GM19351 (cell line): ENCODE measurements at regions not wholly inside any gene's neighbourhood (a gene's known extent, or its start where the extent isn't known, plus 50 kb on each side); places are given as distances from the start of the nearest gene placed in this dataset.
"Not testable (repeated sequence)": the region's sequence is repeated elsewhere in the genome, so short reads cannot be mapped to it uniquely, and the experiment has no call there.

Source experiments
- ATAC-seq: cut with Tn5 transposase; IDR thresholded peaks from one replicate; pipeline ENCODE4 v1.9.1; 2021; ENCODE audit warnings: mild to moderate bottlenecking, moderate library complexity; ENCODE audit not compliant: unreplicated experiment

GRCh38 chr1:57615956-57616355, 192.1 kb upstream of the DAB1 start:
- ATAC-seq: no peak

GRCh38 chr1:57612833-57613232, 189.0 kb upstream of the DAB1 start:
- no peak for ATAC-seq

- no peak for ATAC-seq
Measured at GRCh38 chr1:57605933-57606332, 182.1 kb upstream of the DAB1 start.

DNA sequence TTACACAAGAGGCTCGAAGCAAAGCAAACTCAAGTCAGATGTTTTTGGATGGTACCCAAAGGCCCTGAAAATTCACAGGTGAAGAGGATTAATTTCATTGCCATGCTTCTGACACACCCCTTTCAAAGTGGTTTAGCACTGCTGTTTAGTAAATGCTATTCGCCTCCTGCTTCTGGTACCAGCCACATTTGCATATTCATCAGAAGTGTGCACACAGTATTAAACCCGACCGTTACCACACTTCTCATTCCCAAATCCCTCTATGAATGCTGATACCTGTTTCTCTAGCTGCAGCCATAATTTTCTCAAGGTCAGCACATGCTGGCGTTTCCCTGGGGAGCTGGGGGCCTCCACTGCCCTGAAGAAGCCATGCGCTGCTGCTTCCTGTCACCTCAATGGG, 179.8 kb upstream of the DAB1 start:
- ATAC-seq: no peak

GRCh38 chr1:57600424-57600823, 176.6 kb upstream of the DAB1 start:
- ATAC-seq: no peak

DNA sequence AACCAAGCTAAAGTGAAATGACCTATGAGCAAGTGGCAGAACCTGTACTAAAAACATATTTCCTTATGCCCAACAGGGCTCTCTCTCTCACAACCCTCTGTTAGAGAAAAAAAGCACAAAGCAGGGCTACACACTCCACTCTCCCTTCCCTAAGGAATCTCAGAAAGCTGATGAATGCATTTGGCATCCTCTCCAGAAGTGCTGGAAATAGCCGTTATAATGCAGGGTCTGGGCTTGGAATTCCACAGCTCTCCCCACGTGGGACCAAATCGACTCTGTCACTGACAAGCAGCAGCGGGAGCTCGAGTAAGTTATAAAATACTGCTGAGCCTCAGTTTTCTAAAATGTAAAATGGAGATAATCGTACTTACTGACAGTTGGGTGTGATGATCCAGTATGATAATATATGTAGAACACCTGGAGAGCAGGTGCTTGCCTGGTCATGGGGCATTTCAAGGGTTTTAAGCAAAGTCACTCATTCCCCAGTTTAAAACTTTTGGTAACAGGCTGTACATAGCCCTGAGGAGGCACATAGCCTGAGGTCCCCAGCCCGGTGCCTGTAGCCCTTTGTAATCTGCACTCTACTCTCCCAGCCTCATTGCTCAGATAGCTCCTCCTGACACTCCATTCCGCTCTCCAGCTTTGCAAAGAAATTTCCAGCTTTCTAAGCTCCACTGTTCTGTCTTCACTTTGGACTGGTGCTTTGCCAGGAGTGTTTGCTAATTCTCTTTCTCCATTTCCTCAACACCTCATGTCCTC, 175.6 kb upstream of the DAB1 start:
- no peak for ATAC-seq

GRCh38 chr1:57597036-57597435, 173.2 kb upstream of the DAB1 start:
- ATAC-seq: no peak

- ATAC-seq: no peak
Measured at GRCh38 chr1:57594002-57594401, 170.1 kb upstream of the DAB1 start.

DNA sequence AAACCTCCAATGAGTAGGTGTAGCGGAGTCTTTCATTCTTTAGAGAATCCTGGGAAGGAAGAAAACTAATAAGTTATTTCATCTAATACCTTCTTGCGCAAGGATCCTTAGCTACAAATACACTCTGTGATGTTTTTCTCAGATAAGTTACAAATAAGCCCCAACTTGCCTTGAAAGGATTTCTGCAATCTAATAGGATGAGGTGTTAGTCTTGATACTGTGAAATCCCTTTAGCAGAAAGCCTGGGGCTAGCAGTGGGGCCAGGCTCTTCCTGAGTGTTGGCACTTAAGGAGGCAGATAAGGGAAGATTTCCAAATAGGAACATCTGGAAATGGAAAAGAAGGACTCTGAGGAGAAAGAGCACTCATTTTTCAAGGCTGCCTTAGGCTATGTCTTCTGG, 168.0 kb upstream of the DAB1 start:
- no peak for ATAC-seq

DNA sequence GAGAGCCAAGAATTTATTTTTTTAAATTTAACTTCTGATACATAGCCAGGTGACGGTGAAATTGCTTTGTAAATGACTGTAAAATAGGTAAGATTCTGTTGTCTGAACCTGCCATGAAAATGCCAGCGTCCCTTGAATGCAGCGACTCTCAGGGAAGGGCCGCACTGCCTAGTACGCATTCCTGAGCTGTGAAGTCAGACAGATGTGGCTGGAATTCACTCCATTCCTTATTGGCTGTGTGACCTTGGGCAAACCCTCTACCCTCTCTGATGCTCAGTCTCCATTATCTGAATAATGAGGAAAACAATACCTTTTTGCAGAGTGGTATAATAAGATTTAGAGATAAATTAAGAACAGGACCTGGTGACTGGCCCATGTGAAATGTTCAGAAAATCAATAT, 167.1 kb upstream of the DAB1 start:
- no peak for ATAC-seq

- no peak for ATAC-seq
Measured at GRCh38 chr1:57586842-57587241, 163.0 kb upstream of the DAB1 start.

- ATAC-seq: no peak
Measured at GRCh38 chr1:57578680-57579079, 154.8 kb upstream of the DAB1 start.

- ATAC-seq: no peak
Measured at GRCh38 chr1:57578099-57578498, 154.2 kb upstream of the DAB1 start.

GRCh38 chr1:57576756-57577155, 152.9 kb upstream of the DAB1 start:
- no peak for ATAC-seq

DNA sequence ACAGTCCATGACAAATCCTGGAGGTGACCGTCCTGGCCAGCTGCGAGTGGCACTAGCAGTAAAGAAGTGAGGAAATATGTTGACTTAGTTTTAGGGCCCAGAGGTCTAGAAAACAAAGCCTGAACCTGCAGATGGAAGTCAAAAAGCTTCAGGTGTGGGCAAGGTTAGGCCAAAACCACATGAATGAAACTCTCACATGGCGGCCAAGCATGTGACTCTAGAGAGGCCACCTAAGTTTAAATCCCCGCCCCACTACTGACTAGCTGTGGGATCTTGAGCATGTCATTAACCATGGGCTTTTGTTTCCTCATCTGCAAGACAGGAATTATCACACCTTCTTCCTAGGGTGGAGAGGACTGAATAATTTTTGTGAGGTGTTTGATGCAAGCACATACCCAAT, 148.2 kb upstream of the DAB1 start:
- no peak for ATAC-seq

DNA sequence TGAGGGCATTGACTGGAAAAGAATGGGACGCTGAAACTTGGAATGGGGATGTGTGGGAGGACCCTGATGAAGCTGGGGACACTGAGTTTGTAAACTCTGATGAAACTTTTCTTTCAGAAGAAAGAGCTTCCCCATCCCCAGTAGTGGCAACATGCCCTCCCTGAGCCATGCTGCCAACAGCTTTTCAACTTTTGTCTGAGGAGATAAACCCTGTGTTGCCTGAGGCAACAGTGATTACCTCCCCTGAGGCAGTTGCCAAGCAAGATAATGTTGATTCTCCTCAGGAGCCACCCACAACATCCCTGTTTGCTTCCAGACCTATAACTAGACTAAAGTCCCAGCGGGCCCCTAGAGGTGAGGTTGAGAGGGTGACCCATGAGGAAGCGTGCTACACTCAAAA, 134.2 kb upstream of the DAB1 start:
- ATAC-seq: not testable (repeated sequence)

- no peak for ATAC-seq
Measured at GRCh38 chr1:57553666-57554065, 129.8 kb upstream of the DAB1 start.

DNA sequence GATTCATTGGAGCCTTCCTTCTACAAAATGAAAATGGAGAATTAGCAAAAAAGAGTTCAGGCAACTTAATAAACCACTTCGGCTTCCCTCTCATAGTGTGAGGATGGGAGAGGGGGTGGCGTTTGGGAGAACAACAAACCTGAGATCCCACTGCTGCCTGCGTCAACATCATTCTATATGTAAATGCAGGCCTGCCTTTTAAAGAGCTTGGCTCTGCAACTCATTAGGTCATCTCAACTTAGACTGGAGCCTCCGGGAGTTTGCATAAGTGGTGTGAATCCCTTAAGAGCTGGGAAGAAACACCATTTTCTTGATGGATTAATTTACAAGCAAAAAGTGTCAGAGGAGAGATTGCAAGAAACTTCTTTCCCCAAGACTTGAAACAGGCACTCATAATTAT, 127.6 kb upstream of the DAB1 start:
- no peak for ATAC-seq

- ATAC-seq: peak; percentile 73
Measured at GRCh38 chr1:57550092-57550491, 126.2 kb upstream of the DAB1 start.

- no peak for ATAC-seq
Measured at GRCh38 chr1:57549300-57549699, 125.4 kb upstream of the DAB1 start.

DNA sequence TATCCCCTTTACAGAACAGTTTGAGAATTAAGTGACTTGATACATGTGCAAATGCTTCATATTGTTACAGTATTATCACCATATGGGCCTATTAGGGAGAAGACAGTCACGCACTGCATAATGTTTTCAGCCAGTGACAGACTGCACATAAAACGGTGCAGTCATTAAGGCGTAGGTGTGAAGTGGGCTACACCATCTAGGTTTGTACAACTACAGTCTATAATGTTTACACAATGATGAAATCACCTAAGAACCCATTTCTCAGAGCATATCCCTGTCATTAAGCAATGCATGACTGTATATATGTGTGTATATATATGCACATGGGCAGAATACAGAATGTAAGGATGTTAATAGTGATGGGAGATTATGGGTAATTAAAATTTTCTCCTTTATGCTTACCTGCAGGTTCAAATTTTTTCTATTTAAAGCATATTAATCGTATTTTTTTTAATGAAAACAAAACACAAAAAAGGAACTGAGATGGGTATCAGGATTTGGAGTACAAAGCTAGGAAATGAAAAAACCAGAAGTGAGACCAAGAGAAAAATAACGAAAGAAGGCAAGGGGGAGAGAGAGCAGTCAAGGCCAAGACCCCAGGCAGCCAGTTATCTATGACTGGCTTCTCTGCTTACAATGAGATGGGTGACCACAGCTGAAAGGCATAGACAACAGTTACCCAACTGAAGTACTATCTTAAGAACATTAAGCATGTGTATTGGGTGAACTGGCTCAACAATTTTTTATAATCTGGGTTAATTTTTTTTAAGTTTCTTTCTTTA, 122.9 kb upstream of the DAB1 start:
- ATAC-seq: peak; percentile 62

DNA sequence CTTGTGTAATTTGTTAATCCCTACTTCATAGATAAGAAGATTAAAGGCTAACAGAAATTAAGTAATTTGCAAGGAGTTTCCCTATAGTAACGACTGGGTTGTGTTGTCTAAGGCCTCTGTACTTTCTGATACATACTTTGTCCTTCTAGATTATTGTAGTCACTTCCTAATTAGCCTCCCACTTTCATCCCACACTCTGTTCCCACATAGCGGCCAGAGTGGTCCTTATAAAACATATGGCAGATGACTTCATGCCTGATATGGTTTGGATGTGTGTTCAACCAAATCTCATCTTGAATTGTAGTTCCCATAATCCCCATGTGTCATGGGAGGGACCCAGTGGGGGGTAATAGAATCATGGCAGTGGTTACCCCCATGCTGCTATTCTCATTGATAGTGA, 120.5 kb upstream of the DAB1 start:
- ATAC-seq: no peak
